Smooth muscle cell (in vitro differentiated cells): ENCODE measurements at regions not wholly inside any gene's neighbourhood (a gene's known extent, or its start where the extent isn't known, plus 50 kb on each side); places are given as distances from the start of the nearest gene placed in this dataset.

ENCODE experiments used
- DNase-seq: peaks from one replicate; lab custom pipeline; 2025; ENCODE audit not compliant: unreplicated experiment; lab: John Stamatoyannopoulos, UW
- H2AFZ ChIP-seq: fragments of 200-600 bp; sonication (generic); 2 replicates; pipeline ENCODE4 v1.6.0; 2016; ENCODE audit warnings: antibody characterized with exemption, low read depth, mild to moderate bottlenecking
- H3F3A ChIP-seq: fragments of 200-600 bp; sonication (generic); 2 replicates; pipeline ENCODE4 v1.6.0; 2017; ENCODE audit warnings: antibody characterized with exemption, low read depth
- H3K27ac ChIP-seq: fragments of 200-600 bp; sonication (generic); 2 replicates; pipeline ENCODE4 v1.5.1; 2016; ENCODE audit warnings: low read depth, mild to moderate bottlenecking
- H3K27me3 ChIP-seq: fragments of 200-600 bp; sonication (generic); 2 replicates; pipeline ENCODE4 v1.6.1; 2016; ENCODE audit warnings: low read depth, mild to moderate bottlenecking
- H3K36me3 ChIP-seq: fragments of 200-600 bp; sonication (generic); 2 replicates; pipeline ENCODE4 v1.5.1; 2016; ENCODE audit warnings: low read depth
- H3K4me1 ChIP-seq: fragments of 200-600 bp; sonication (generic); 2 replicates; pipeline ENCODE4 v1.5.1; 2016; ENCODE audit warnings: low read depth
- H3K4me2 ChIP-seq: fragments of 200-600 bp; sonication (generic); 2 replicates; pipeline ENCODE4 v1.6.0; 2016; ENCODE audit warnings: mild to moderate bottlenecking
- H3K4me3 ChIP-seq: fragments of 200-600 bp; sonication (generic); 2 replicates; pipeline ENCODE4 v1.5.1; 2016; ENCODE audit warnings: mild to moderate bottlenecking
- H3K79me2 ChIP-seq: fragments of 200-600 bp; sonication (generic); 2 replicates; pipeline ENCODE4 v1.6.0; 2016; ENCODE audit warnings: low read depth, mild to moderate bottlenecking
- H3K9ac ChIP-seq: fragments of 200-600 bp; sonication (generic); 2 replicates; pipeline ENCODE4 v1.6.0; 2016; ENCODE audit warnings: low read depth
- H3K9me3 ChIP-seq: fragments of 200-600 bp; sonication (generic); replicated peaks from 2 replicates; pipeline ENCODE4 v1.5.1; 2016; ENCODE audit warnings: low read depth
- H4K20me1 ChIP-seq: fragments of 200-600 bp; sonication (generic); 2 replicates; pipeline ENCODE4 v1.6.0; 2016; ENCODE audit warnings: low read depth
- WGBS: methylation state at CpG from one replicate; pipeline ENCODE4 v1.1.7; 2016; ENCODE audit warnings: low lambda C conversion rate; 5-methylcytosine and 5-hydroxymethylcytosine counted together
- TF ChIP-seq, protein P1 (sequence below): fragments of 200-600 bp; sonication (generic); IDR thresholded peaks from 2 replicates; pipeline ENCODE4 v1.5.1; 2017; ENCODE audit warnings: borderline replicate concordance, mild to moderate bottlenecking, antibody characterized with exemption; ENCODE audit not compliant: insufficient read depth, poor library complexity, severe bottlenecking

DNA sequence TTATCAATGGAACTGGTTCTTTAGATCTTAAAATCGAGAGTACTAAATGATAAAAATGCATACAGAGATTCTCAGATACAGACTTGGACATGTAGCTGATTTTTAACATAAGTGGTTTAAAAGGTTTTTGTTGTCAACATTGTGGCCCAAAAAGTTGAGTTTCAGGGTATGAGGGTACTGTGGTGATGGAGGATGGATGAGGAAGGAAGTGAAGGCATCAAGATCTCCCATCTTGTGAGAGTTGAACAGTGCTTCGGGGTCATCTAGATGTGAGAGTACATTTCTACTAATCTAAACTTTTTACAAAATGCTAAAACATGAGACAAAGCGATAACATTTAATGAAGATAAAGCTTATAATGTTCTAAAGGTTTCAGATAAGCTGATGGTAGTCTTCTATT, 452.6 kb downstream of the PCNX1 start:
- no peak overlapping the region for H3K4me2 ChIP-seq
- no peak for DNase-seq
- no peak overlapping the region for H3K4me3 ChIP-seq
- H3K36me3 ChIP-seq = no peaks in the 10 kb centered on the region
- H4K20me1 ChIP-seq = peaks cover 100% of the 10 kb centered on the region
- WGBS = 99% methylated on average over 3 of the region's 3 CpGs
- peaks cover 16% of the 10 kb centered on the region for H3F3A ChIP-seq
- H3K27me3 ChIP-seq = no peaks in the 10 kb centered on the region
- TF ChIP-seq, protein P1, sequence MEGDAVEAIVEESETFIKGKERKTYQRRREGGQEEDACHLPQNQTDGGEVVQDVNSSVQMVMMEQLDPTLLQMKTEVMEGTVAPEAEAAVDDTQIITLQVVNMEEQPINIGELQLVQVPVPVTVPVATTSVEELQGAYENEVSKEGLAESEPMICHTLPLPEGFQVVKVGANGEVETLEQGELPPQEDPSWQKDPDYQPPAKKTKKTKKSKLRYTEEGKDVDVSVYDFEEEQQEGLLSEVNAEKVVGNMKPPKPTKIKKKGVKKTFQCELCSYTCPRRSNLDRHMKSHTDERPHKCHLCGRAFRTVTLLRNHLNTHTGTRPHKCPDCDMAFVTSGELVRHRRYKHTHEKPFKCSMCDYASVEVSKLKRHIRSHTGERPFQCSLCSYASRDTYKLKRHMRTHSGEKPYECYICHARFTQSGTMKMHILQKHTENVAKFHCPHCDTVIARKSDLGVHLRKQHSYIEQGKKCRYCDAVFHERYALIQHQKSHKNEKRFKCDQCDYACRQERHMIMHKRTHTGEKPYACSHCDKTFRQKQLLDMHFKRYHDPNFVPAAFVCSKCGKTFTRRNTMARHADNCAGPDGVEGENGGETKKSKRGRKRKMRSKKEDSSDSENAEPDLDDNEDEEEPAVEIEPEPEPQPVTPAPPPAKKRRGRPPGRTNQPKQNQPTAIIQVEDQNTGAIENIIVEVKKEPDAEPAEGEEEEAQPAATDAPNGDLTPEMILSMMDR = no peak
- peaks cover 99% of the 10 kb centered on the region for H3K79me2 ChIP-seq
- H2AFZ ChIP-seq = no peak overlapping the region
- peaks cover 39% of the 10 kb centered on the region for H3K4me1 ChIP-seq
- no peak overlapping the region for H3K27ac ChIP-seq
- no peak overlapping the region for H3K9ac ChIP-seq
- H3K9me3 ChIP-seq = no peaks in the 10 kb centered on the region

DNA sequence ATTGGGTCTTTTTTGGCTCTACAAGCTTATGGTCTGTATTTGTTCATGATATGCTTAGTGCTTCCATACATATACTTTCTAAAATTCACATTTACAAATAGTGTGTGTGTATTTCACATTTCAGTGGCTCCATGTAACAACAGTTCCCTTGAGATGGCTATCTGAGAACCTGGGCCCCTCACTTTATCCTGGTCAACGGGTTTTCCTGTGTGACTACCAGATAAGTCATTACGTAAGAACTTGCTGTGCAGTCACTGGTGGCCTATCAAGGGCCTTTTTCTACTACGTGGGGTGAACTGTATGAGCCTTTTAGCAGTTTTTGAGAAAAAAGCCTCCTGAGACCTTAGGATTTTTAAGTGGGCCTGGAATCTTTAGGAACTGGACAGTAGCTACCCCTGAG, 454.1 kb downstream of the PCNX1 start:
- no peaks in the 10 kb centered on the region for H3K9me3 ChIP-seq

DNA sequence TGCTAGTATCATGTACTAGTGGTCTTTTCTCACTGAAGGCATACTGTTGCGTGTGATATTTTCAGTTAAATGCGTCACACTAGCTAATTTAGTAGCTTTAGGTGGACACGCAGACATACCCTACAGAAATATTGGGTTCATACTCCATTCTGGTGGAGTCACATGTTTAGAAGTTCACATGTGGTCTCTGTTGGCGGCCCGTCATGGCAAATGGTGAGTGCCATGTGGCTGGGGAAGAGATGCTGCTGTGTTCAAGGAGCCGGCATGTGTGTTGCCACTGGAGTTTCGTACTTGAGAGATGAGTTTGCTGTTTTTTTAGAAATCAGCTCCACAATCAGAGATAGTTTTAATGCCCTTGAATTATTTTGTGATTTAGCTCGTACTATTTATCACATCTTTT, 454.6 kb downstream of the PCNX1 start:
- H3K27ac ChIP-seq = peak overlapping the region; percentile 22
- no peaks in the 10 kb centered on the region for H3K9me3 ChIP-seq
- peaks cover 98% of the 10 kb centered on the region for H4K20me1 ChIP-seq
- no peak overlapping the region for H2AFZ ChIP-seq
- no peaks in the 10 kb centered on the region for H3K36me3 ChIP-seq
- no peak for DNase-seq
- WGBS = 98% methylated on average over 8 of the region's 8 CpGs
- H3K27me3 ChIP-seq = no peaks in the 10 kb centered on the region
- TF ChIP-seq, protein P1 = no peak
- H3K4me2 ChIP-seq = peak overlapping the region; percentile 27
- peaks cover 33% of the 10 kb centered on the region for H3K4me1 ChIP-seq
- peaks cover 16% of the 10 kb centered on the region for H3F3A ChIP-seq
- peaks cover 99% of the 10 kb centered on the region for H3K79me2 ChIP-seq
- no peak overlapping the region for H3K9ac ChIP-seq
- H3K4me3 ChIP-seq = no peak overlapping the region

More for the DNA sequence above, 454.1 kb downstream of the PCNX1 start:
- H3K9ac ChIP-seq = no peak overlapping the region
- H3K27ac ChIP-seq = peak overlapping the region; percentile 22
- H3K36me3 ChIP-seq = no peaks in the 10 kb centered on the region
- no peak overlapping the region for H3K4me3 ChIP-seq
- peak overlapping the region; percentile 27 for H3K4me2 ChIP-seq
- peaks cover 33% of the 10 kb centered on the region for H3K4me1 ChIP-seq
- H4K20me1 ChIP-seq = peaks cover 99% of the 10 kb centered on the region
- TF ChIP-seq, protein P1 = no peak
- H3K27me3 ChIP-seq = no peaks in the 10 kb centered on the region
- H3K79me2 ChIP-seq = peaks cover 99% of the 10 kb centered on the region
- no peak for DNase-seq
- peaks cover 16% of the 10 kb centered on the region for H3F3A ChIP-seq
- 21% methylated on average over 3 of the region's 3 CpGs for WGBS
- no peak overlapping the region for H2AFZ ChIP-seq

DNA sequence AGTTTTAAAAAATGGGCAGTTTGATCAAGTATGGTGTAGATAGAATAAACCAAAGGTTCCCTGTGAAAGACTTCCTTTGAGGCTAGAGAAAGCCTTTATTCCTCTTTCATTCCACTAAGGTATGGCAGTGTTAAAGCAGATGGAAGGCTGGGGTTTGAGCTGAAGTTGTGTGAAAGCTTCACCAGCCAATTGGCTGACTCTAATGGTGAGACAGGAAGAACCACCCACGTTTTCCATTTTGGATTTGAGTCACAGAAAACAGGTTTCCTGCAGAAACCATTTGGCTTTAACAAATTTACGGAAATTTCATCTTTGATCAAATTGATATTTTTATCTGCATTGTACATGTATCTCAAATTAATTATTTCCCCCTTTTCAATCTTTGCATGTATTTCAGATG, 455.0 kb downstream of the PCNX1 start:
- no peaks in the 10 kb centered on the region for H3K9me3 ChIP-seq
- no peaks in the 10 kb centered on the region for H3K27me3 ChIP-seq
- no peaks in the 10 kb centered on the region for H3K36me3 ChIP-seq
- peak overlapping the region; percentile 67 for H3K4me2 ChIP-seq
- 75% methylated on average over 2 of the region's 2 CpGs for WGBS
- H3K79me2 ChIP-seq = peaks cover 99% of the 10 kb centered on the region
- peak overlapping the region; percentile 84 for H3K27ac ChIP-seq
- H3F3A ChIP-seq = peaks cover 16% of the 10 kb centered on the region
- H3K4me1 ChIP-seq = peaks cover 33% of the 10 kb centered on the region
- no peak overlapping the region for H2AFZ ChIP-seq
- H4K20me1 ChIP-seq = peaks cover 97% of the 10 kb centered on the region
- no peak overlapping the region for H3K9ac ChIP-seq
- no peak overlapping the region for H3K4me3 ChIP-seq
- TF ChIP-seq, protein P1 = no peak
- DNase-seq = no peak
